RWPE2 (cell line): ENCODE measurements at regions not wholly inside any gene's neighbourhood (a gene's known extent, or its start where the extent isn't known, plus 50 kb on each side); places are given as distances from the start of the nearest gene placed in this dataset.

Experiments used
- ATAC-seq: fragments of 200-7000 bp; cut with Tn5 transposase; 3 replicates; pipeline ENCODE4 v1.9.1; 2021; ENCODE audit warnings: low read depth
- DNase-seq: peaks from one replicate; pipeline ENCODE4 v3.0.0-alpha.2; 2020; ENCODE audit warnings: low spot score
- H3K27ac ChIP-seq: fragments of 450-650 bp; 2 replicates; pipeline ENCODE4 v1.5.1; 2017; ENCODE audit warnings: mild to moderate bottlenecking; ENCODE audit not compliant: poor library complexity, severe bottlenecking
- H3K27me3 ChIP-seq: fragments of 250-450 bp; sonication (Bioruptor Pico); 2 replicates; pipeline ENCODE4 v1.5.1; 2021; ENCODE audit warnings: mild to moderate bottlenecking, moderate library complexity; ENCODE audit not compliant: insufficient read depth, poor library complexity, severe bottlenecking
- H3K36me3 ChIP-seq: fragments of 250-450 bp; sonication (Bioruptor Pico); 2 replicates; pipeline ENCODE4 v1.5.1; 2020; ENCODE audit warnings: low read depth, mild to moderate bottlenecking, moderate library complexity
- H3K4me1 ChIP-seq: fragments of 250-450 bp; sonication (Bioruptor Pico); 2 replicates; pipeline ENCODE4 v1.5.1; 2021; ENCODE audit warnings: mild to moderate bottlenecking, moderate library complexity; ENCODE audit not compliant: insufficient read depth, poor library complexity, severe bottlenecking
- H3K4me3 ChIP-seq: fragments of 250-450 bp; sonication (Bioruptor Pico); 2 replicates; pipeline ENCODE4 v1.5.1; 2021; ENCODE audit warnings: mild to moderate bottlenecking, moderate library complexity; ENCODE audit not compliant: severe bottlenecking
- H3K9me3 ChIP-seq: fragments of 250-450 bp; sonication (Bioruptor Pico); 2 replicates; pipeline ENCODE4 v1.5.1; 2021; ENCODE audit warnings: mild to moderate bottlenecking, moderate library complexity; ENCODE audit not compliant: severe bottlenecking
- CTCF ChIP-seq: fragments of 450-650 bp; IDR thresholded peaks from one replicate; pipeline ENCODE4 v1.5.1; 2017; ENCODE audit warnings: mild to moderate bottlenecking, moderate library complexity; ENCODE audit not compliant: poor library complexity, severe bottlenecking

- no peak overlapping the region for H3K27ac ChIP-seq
- peaks cover 10% of the 10 kb centered on the region for H3K4me1 ChIP-seq
- no peak overlapping the region for H3K4me3 ChIP-seq
- H3K36me3 ChIP-seq, result no peaks in the 10 kb centered on the region
- ATAC-seq (no peak), DNase-seq (no peak)
- no peaks in the 10 kb centered on the region for H3K9me3 ChIP-seq
- no peaks in the 10 kb centered on the region for H3K27me3 ChIP-seq
- no peak for TF ChIP-seq CTCF
These were observed 192.8 kb downstream of the ETS1 start for GRCh38 chr11:128394431-128395089.

- no peak for DNase-seq
- Histone ChIP-seq H3K4me3 (no peak overlapping the region), H3K27me3 (no peaks in the 10 kb centered on the region), H3K27ac (no peak overlapping the region), H3K9me3 (no peaks in the 10 kb centered on the region), H3K4me1 (no peaks in the 10 kb centered on the region), H3K36me3 (no peaks in the 10 kb centered on the region)
- ATAC-seq, result no peak
- no peak for TF ChIP-seq CTCF
These were observed 195.1 kb downstream of the ETS1 start for GRCh38 chr11:128392259-128392658.

- H3K4me3 ChIP-seq, result no peak overlapping the region
- H3K27ac ChIP-seq, result no peak overlapping the region
- H3K27me3 ChIP-seq, result no peaks in the 10 kb centered on the region
- ATAC-seq (no peak), DNase-seq (no peak)
- H3K36me3 ChIP-seq, result no peaks in the 10 kb centered on the region
- no peak for TF ChIP-seq CTCF
- no peaks in the 10 kb centered on the region for H3K4me1 ChIP-seq
- no peaks in the 10 kb centered on the region for H3K9me3 ChIP-seq
These were observed 195.5 kb downstream of the ETS1 start for GRCh38 chr11:128391811-128392210.

GRCh38 chr11:128390246-128390645 is 197.1 kb downstream of the ETS1 start:
- DNase-seq, result no peak
- no peaks in the 10 kb centered on the region for H3K9me3 ChIP-seq
- no peaks in the 10 kb centered on the region for H3K36me3 ChIP-seq
- no peaks in the 10 kb centered on the region for H3K4me1 ChIP-seq
- no peak for TF ChIP-seq CTCF
- no peaks in the 10 kb centered on the region for H3K27me3 ChIP-seq
- ATAC-seq, result no peak
- no peak overlapping the region for H3K27ac ChIP-seq
- no peak overlapping the region for H3K4me3 ChIP-seq

GRCh38 chr11:128389461-128389976 is 197.8 kb downstream of the ETS1 start:
- H3K4me1 ChIP-seq, result no peaks in the 10 kb centered on the region
- no peak for TF ChIP-seq CTCF
- no peak overlapping the region for H3K4me3 ChIP-seq
- no peaks in the 10 kb centered on the region for H3K27me3 ChIP-seq
- ATAC-seq (no peak), DNase-seq (no peak)
- no peaks in the 10 kb centered on the region for H3K36me3 ChIP-seq
- no peaks in the 10 kb centered on the region for H3K9me3 ChIP-seq
- H3K27ac ChIP-seq, result no peak overlapping the region
